Epithelial cell of esophagus (primary cell): ENCODE measurements at regions not wholly inside any gene's neighbourhood (a gene's known extent, or its start where the extent isn't known, plus 50 kb on each side); places are given as distances from the start of the nearest gene placed in this dataset.

Source experiments
- DNase-seq: peaks from one replicate; pipeline ENCODE4 v3.0.0; 2010; ENCODE audit warnings: low read depth
- H3K4me3 ChIP-seq: 2 replicates; pipeline ENCODE4 v1.5.1; 2011; ENCODE audit warnings: mild to moderate bottlenecking, low read length, control low read depth
- CTCF ChIP-seq: IDR thresholded peaks from 2 replicates; pipeline ENCODE4 v1.5.1; 2011; ENCODE audit warnings: low read depth, mild to moderate bottlenecking, low read length, control low read depth, inconsistent platforms; ENCODE audit not compliant: insufficient read depth; ENCODE audit errors: missing control alignments

- no peak overlapping the region for H3K4me3 ChIP-seq
- no peak for TF ChIP-seq CTCF
- no peak for DNase-seq
Measured at GRCh38 chr1:22351768-22352080, 99.9 kb upstream of the ZBTB40 start.

GRCh38 chr1:22352355-22352754 is 99.3 kb upstream of the ZBTB40 start:
- DNase-seq: no peak
- no peak overlapping the region for H3K4me3 ChIP-seq
- no peak for TF ChIP-seq CTCF

GRCh38 chr1:22352896-22353295 is 98.8 kb upstream of the ZBTB40 start:
- no peak for TF ChIP-seq CTCF
- DNase-seq: no peak
- no peak overlapping the region for H3K4me3 ChIP-seq

GRCh38 chr1:22359427-22359826 is 92.2 kb upstream of the ZBTB40 start:
- no peak for TF ChIP-seq CTCF
- no peak overlapping the region for H3K4me3 ChIP-seq
- no peak for DNase-seq

- no peak overlapping the region for H3K4me3 ChIP-seq
- DNase-seq: no peak
- TF ChIP-seq CTCF: no peak
Measured at GRCh38 chr1:22362626-22363402, 88.8 kb upstream of the ZBTB40 start.

GRCh38 chr1:22363403-22364325 is 88.0 kb upstream of the ZBTB40 start:
- DNase-seq: no peak
- H3K4me3 ChIP-seq: no peak overlapping the region
- TF ChIP-seq CTCF: no peak

GRCh38 chr1:22364326-22364650 is 87.4 kb upstream of the ZBTB40 start:
- no peak overlapping the region for H3K4me3 ChIP-seq
- no peak for TF ChIP-seq CTCF
- no peak for DNase-seq
